Occipital lobe (tissue), 1 donor: ENCODE measurements at regions not wholly inside any gene's neighbourhood (a gene's known extent, or its start where the extent isn't known, plus 50 kb on each side); places are given as distances from the start of the nearest gene placed in this dataset.

ENCODE experiments used
- DNase-seq: peaks from one replicate; lab custom pipeline; 2025; lab: John Stamatoyannopoulos, UW

- no peak for DNase-seq
Observed at GRCh38 chr16:73483934-73484711, 436.2 kb upstream of the ZFHX3 start.

GRCh38 chr16:73483076-73483791 lies 435.3 kb upstream of the ZFHX3 start:
- DNase-seq = no peak

GRCh38 chr16:73482310-73482709 lies 434.4 kb upstream of the ZFHX3 start:
- no peak for DNase-seq

- DNase-seq = no peak
Observed at GRCh38 chr16:73480381-73480780, 432.5 kb upstream of the ZFHX3 start.

GRCh38 chr16:73473713-73474112 lies 425.8 kb upstream of the ZFHX3 start:
- DNase-seq = no peak

- no peak for DNase-seq
Observed at GRCh38 chr16:73464834-73465233, 416.9 kb upstream of the ZFHX3 start.

GRCh38 chr16:73459586-73459985 lies 411.7 kb upstream of the ZFHX3 start:
- DNase-seq = no peak

- DNase-seq = no peak
Observed at GRCh38 chr16:73457851-73458250, 409.9 kb upstream of the ZFHX3 start.

GRCh38 chr16:73448970-73449369 lies 401.0 kb upstream of the ZFHX3 start:
- no peak for DNase-seq

GRCh38 chr16:73447846-73448245 lies 399.9 kb upstream of the ZFHX3 start:
- DNase-seq = no peak

GRCh38 chr16:73434621-73435020 lies 386.7 kb upstream of the ZFHX3 start:
- DNase-seq = no peak

GRCh38 chr16:73433731-73434307 lies 385.9 kb upstream of the ZFHX3 start:
- no peak for DNase-seq

- no peak for DNase-seq
Observed at GRCh38 chr16:73432850-73433730, 385.2 kb upstream of the ZFHX3 start.

GRCh38 chr16:73430138-73430537 lies 382.2 kb upstream of the ZFHX3 start:
- DNase-seq = no peak

GRCh38 chr16:73428121-73428520 lies 380.2 kb upstream of the ZFHX3 start:
- DNase-seq = no peak

GRCh38 chr16:73427164-73427563 lies 379.2 kb upstream of the ZFHX3 start:
- no peak for DNase-seq

GRCh38 chr16:73426433-73427160 lies 378.7 kb upstream of the ZFHX3 start:
- no peak for DNase-seq

- DNase-seq = no peak
Observed at GRCh38 chr16:73420676-73421075, 372.7 kb upstream of the ZFHX3 start.

GRCh38 chr16:73420244-73420643 lies 372.3 kb upstream of the ZFHX3 start:
- no peak for DNase-seq

GRCh38 chr16:73418691-73419090 lies 370.8 kb upstream of the ZFHX3 start:
- DNase-seq = no peak

GRCh38 chr16:73418051-73418450 lies 370.1 kb upstream of the ZFHX3 start:
- DNase-seq = no peak
